OCI-LY7 (cell line): ENCODE measurements at regions not wholly inside any gene's neighbourhood (a gene's known extent, or its start where the extent isn't known, plus 50 kb on each side); places are given as distances from the start of the nearest gene placed in this dataset.

Experiments used
- EZH2phosphoT487 ChIP-seq: fragments of 200-600 bp; sonication (generic); IDR thresholded peaks from 2 replicates; pipeline ENCODE4 v1.6.1; 2018; ENCODE audit warnings: low read depth, borderline replicate concordance, mild to moderate bottlenecking, mixed run types, antibody characterized with exemption, low read length, moderate library complexity, mixed read lengths
- TF ChIP-seq, protein P1 (sequence below): fragments of 200-600 bp; sonication (generic); conservative IDR thresholded peaks from 2 replicates; pipeline ENCODE4 v1.5.1; 2014; ENCODE audit warnings: mild to moderate bottlenecking, antibody characterized with exemption, low read length, moderate library complexity, mixed read lengths

DNA sequence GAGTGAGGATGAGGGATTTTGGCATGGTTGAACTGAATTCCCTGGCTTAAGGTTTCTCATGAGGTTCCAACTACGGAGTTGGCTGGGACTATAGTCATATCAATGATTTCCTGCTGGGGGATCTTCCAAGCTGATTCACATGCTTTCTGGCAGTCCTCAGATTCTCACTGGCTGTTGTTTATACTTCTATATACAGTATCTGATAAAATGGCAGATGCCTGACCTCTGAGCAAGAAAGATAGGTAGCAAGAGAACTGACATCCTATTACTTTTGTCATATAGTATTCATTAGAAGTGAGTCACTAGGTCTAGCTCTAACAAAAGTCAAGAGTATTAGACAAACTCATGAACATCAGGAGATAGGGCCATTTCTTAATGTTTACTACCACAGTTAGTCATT is 440.9 kb upstream of the EDIL3 start:
- TF ChIP-seq, protein P1, sequence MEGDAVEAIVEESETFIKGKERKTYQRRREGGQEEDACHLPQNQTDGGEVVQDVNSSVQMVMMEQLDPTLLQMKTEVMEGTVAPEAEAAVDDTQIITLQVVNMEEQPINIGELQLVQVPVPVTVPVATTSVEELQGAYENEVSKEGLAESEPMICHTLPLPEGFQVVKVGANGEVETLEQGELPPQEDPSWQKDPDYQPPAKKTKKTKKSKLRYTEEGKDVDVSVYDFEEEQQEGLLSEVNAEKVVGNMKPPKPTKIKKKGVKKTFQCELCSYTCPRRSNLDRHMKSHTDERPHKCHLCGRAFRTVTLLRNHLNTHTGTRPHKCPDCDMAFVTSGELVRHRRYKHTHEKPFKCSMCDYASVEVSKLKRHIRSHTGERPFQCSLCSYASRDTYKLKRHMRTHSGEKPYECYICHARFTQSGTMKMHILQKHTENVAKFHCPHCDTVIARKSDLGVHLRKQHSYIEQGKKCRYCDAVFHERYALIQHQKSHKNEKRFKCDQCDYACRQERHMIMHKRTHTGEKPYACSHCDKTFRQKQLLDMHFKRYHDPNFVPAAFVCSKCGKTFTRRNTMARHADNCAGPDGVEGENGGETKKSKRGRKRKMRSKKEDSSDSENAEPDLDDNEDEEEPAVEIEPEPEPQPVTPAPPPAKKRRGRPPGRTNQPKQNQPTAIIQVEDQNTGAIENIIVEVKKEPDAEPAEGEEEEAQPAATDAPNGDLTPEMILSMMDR: no peak
- no peak for TF ChIP-seq EZH2phosphoT487
